ENCODE measurements at regions not wholly inside any gene's neighbourhood (a gene's known extent, or its start where the extent isn't known, plus 50 kb on each side); places are given as distances from the start of the nearest gene placed in this dataset.

DNA sequence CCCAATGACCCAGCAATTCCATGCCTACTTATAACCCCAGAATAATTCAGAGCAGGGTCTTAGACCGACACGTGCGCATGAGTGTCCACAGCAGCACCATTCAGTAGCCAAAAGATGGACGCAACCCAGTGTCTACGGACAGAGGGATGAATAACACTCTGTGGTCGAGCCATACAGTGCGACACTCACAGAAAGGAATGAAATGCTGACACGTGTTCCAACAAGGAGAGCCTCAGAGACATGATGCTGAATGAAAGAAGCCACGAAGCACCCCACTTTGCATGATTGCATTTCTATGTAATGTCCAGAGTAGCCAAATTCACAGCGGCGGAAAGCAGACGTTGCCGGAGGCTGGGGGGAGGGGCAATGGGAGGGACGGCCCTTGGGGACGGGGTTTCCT lies 134.4 kb downstream of the CTTN start:
- H3K27me3 Mint-ChIP-seq: peaks cover 4% of the 10 kb centered on the region
- no peak overlapping the region for H3K27ac Mint-ChIP-seq
- no peak for ATAC-seq
- no peak overlapping the region for H3K4me3 Mint-ChIP-seq
- no peaks in the 10 kb centered on the region for H3K36me3 Mint-ChIP-seq
- peaks cover 11% of the 10 kb centered on the region for H3K9me3 Mint-ChIP-seq
- no peaks in the 10 kb centered on the region for H3K4me1 Mint-ChIP-seq

DNA sequence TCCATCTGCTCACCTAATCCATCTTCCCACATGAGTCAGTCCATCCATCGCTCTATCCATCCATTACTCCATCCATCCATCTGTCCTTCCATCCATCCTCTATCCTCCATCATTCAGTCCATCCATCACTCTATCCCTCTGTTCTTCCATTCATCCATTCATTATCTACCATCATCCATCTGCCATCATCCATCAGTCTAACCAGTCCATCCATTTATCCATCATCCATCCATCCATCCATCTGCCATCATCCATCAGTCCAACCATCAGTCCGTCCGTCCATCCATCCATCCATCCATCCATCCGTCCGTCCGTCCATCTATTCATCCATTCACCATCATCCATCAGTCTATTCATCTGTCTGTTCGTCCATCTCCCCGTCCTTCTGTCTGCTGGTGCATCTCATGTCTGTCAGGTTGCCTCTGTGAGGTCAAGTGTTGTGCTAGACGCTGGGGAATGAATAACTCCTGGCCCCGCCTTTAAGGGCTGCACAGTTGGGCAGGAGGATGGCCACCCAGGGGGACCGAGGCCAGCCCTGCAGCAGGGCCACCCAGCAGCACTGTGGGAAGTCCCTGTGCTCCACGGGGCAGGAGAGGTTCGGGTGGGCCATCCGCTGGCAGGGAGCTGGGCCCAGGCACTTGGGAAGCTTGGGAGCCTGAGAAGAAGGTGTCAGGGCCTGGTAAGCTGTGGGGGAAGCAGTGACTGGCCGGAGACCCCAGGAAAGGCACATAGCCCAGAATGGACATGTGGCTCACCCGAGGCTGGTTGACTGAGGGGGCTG lies 137.1 kb downstream of the CTTN start:
- Mint-ChIP-seq H3K27ac (no peak overlapping the region), H3K27me3 (no peaks in the 10 kb centered on the region), H3K36me3 (no peaks in the 10 kb centered on the region), H3K4me1 (no peaks in the 10 kb centered on the region), H3K9me3 (peaks cover 11% of the 10 kb centered on the region), H3K4me3 (no peak overlapping the region)
- ATAC-seq: no peak

DNA sequence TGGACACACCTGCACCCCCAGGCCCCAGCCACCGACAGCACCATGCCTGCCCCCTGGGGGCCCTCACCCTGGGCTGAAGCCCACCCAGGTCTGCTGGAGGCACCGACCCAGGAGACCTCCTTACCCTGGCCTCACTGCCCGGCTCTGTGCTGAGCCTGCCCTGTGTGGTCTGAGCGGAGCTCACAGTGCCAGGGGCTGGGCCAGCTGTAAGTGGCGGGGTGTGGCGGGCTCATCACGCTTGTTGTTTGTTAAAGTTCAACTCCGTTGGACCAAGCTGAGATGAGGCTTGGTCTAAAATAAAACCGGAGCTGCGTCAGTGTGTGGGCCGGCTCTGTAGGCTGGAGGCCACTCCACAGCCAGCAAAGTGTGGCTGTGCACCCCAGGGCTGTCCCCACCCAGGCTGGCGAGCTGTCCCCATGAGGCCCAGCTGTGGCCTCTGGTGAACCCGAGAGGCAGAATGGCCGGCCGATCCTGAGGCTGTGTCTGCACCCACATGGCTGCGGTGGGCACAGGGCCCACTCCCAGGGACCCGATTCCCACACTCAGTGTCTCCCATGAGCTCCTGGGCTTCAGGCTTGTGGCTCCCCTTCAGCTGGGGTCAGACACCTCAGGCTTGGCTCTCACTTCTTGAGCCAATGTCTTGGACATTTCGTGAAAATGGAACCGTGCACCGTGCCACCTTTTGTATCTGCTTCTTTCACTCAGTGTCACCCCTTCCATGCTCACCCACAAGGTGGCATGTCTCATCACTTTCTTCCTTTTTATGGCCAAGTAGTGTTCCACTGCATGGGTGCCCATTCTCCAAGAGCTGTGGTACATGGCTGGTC lies 137.9 kb downstream of the CTTN start:
- no peak overlapping the region for H3K4me3 Mint-ChIP-seq
- H3K27me3 Mint-ChIP-seq: no peaks in the 10 kb centered on the region

DNA sequence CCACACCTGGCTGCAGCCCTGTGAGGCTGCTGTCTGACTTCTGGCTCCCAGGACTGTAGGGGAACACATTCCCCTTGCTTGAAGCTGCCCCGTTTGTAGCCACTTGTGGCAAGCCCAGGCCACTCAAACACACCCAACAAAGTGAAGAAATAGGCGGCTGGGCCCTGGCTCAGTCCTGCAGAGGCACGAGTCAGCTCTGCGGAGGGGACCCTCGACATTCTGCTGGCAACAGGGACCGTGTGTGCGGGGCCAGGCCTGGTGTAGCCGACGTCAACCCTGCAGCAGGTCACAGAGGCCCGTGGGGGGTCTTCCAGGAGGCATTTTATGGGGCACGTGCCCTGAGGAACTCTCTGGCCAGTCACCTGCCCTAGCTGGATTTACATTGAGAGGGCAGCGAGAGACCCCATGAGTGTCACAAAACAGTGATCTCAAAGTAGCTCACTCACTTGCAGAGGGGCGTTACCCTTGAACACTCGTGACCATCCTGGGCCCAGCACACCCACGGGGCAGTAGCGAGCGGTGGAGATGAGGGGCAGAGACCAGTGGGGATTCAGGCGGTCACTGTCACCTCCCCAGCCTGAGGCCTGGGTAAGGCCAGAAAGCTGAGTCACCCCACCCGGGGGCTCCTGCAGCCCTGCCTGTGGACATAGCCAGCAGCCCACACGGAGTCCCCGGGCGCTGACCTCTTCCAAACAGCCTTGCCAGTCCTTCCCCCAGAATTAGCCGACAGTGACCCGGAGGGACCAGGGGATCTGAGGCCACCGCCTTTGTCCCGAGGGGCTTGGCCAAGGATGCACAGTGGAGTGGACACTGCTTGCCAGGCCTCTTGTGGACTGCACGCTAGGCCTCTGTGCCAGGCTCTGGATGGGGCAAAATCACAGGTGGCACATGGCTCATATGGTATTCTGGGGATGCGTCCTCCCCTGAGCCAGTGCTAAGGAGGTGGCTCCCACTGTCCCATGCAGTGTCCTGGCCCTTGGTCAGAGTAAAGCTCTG lies 139.5 kb downstream of the CTTN start:
- H3K4me1 Mint-ChIP-seq: no peaks in the 10 kb centered on the region
- no peaks in the 10 kb centered on the region for H3K27me3 Mint-ChIP-seq

More for the DNA sequence above, 137.9 kb downstream of the CTTN start:
- no peak for ATAC-seq
- Mint-ChIP-seq H3K9me3 (peaks cover 11% of the 10 kb centered on the region), H3K36me3 (no peaks in the 10 kb centered on the region), H3K27ac (no peak overlapping the region), H3K4me1 (no peaks in the 10 kb centered on the region)

DNA sequence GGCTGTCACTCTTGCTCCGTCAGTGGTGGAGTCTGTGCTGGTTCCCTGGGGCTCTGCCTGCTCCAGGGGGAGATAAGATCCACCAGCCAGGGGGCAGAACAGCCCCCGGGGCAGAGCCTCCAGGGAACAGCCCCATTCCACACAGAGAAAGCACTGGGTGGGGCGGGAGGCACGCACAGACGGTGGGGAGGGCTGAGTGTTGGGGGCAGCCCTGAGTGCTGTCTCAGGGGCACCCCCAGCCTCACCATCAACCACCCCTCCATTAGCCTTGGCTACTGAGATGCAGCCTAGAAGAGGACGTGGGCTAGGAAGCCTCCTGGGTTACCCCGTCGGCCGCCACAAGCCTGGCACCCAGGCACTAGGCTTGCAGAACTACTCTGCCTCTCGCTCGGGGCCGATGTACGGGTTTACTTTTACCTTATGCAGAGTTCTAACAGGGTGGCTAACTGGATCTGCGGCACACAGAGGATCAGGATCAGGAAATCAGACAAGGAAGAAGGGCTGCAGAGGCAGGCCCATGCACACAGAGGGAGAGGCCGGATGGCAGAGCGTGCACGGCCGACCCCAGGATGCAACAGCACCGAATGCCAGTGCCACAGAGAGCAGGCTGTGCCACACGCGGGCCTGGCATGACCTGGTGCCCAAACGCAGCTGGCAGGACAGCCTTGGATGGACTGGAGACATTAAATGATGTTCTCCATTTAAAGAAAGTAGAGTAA lies 140.5 kb downstream of the CTTN start:
- Mint-ChIP-seq H3K4me3 (no peak overlapping the region), H3K36me3 (no peaks in the 10 kb centered on the region)

More for the DNA sequence above, 139.5 kb downstream of the CTTN start:
- no peak overlapping the region for H3K27ac Mint-ChIP-seq
- no peak for ATAC-seq
- H3K9me3 Mint-ChIP-seq: peaks cover 15% of the 10 kb centered on the region
- no peak overlapping the region for H3K4me3 Mint-ChIP-seq
- no peaks in the 10 kb centered on the region for H3K36me3 Mint-ChIP-seq

DNA sequence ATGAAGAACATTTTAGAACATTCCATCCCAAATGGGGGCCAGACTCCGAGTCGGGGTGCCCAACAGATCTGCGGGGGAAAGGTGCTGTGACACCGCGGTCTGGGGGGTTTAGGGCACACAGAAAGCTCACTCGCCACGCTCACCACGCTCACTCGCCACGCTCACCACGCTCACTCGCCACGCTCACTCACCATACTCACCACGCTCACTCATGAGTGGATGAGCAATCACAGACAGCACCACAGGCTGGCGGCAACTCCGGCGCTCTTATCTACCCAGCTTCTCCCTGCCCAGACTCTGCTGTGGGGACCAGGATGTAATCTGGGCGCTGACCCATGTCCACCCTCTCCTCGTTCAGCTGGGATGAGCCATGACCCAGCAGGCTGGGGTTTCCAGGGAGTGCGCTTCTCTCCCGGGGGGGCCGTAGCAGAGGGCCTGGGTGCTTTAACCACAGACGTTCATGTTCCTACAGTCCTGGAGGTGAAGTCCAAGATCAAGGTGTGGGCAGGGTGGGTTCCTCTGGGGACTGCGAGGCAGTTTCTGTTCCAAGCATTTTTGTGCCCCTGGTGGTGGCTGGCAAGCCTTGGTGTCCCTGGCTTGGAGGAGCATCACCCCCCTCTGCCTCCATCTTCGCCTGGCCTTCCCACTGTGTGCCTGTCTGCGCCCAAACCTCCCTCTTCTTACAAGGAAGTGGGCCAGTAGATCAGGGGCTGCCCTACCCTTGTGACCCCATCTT lies 141.2 kb downstream of the CTTN start:
- Mint-ChIP-seq H3K27ac (no peak overlapping the region), H3K9me3 (peaks cover 9% of the 10 kb centered on the region), H3K4me3 (no peak overlapping the region), H3K36me3 (no peaks in the 10 kb centered on the region), H3K27me3 (no peaks in the 10 kb centered on the region), H3K4me1 (no peaks in the 10 kb centered on the region)
- no peak for ATAC-seq

More for the DNA sequence above, 140.5 kb downstream of the CTTN start:
- Mint-ChIP-seq H3K4me1 (no peaks in the 10 kb centered on the region), H3K27me3 (no peaks in the 10 kb centered on the region), H3K27ac (no peak overlapping the region), H3K9me3 (peaks cover 11% of the 10 kb centered on the region)
- ATAC-seq: no peak

DNA sequence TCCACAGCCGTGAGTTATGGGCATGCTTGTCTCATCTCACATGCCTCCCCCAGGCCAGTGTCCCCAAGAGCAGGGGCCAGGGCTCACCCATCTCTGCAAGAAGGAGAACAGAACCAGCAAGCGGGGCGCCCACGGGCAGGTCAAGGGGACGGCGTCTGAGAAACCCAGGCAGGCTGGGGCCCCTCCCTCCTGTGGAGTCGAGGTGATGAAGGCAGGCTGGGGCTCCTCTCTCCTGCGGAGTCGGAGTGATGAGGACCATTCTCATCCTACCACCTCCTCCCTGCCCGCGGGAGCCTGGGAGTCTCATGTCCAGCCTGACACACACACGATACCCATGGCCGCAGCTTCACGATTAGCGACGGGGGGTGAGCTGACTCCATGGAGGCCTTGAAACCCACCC lies 141.9 kb downstream of the CTTN start:
- Mint-ChIP-seq H3K27ac (no peak overlapping the region), H3K36me3 (no peaks in the 10 kb centered on the region), H3K4me3 (no peak overlapping the region), H3K4me1 (no peaks in the 10 kb centered on the region), H3K27me3 (no peaks in the 10 kb centered on the region), H3K9me3 (peaks cover 7% of the 10 kb centered on the region)
- no peak for ATAC-seq

DNA sequence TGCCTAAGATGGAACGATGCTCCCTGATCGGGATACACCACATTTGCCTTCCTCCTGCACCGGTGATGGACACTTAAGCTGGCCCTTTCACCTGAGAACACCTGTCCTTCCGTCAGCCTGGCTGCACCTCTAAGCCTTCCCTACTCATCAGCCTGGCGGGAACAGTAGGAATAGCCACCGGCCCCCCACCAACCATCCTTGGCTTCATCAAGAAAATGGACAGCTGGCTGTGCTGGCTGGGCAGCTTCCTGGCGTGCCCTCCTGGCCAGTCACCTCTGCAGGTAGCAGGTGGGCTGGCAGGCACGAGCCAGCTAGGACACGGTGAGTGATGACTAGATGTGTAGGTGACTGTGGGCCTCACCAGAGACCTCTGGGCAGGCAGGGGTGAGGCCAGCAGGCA lies 142.8 kb downstream of the CTTN start:
- H3K27ac Mint-ChIP-seq: no peak overlapping the region
- no peak overlapping the region for H3K4me3 Mint-ChIP-seq
- H3K36me3 Mint-ChIP-seq: no peaks in the 10 kb centered on the region
- no peaks in the 10 kb centered on the region for H3K4me1 Mint-ChIP-seq
- no peak for ATAC-seq
- H3K27me3 Mint-ChIP-seq: peaks cover 10% of the 10 kb centered on the region
- H3K9me3 Mint-ChIP-seq: peaks cover 4% of the 10 kb centered on the region

DNA sequence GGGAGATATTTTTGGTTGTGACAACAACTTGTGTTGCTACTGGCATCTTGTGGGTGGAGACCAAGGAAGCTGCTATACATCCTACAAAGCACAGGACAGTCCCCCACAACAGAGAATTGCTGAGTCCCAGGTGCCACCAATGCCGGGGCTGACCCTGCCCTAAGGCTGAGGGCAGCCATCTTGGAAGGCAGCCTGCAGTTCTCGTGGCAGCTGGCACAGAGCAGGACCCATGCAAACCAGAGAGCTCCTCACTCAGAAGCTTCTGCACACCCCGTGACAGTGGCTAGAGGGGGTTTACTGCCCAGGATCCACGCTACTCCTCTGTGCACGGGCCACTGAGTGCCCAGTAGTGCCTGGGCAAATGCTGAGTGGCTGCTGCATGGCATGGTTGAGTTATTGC lies 143.4 kb downstream of the CTTN start:
- Mint-ChIP-seq H3K4me3 (no peak overlapping the region), H3K27me3 (peaks cover 15% of the 10 kb centered on the region), H3K9me3 (peaks cover 4% of the 10 kb centered on the region), H3K36me3 (no peaks in the 10 kb centered on the region), H3K27ac (no peak overlapping the region), H3K4me1 (no peaks in the 10 kb centered on the region)
- no peak for ATAC-seq

DNA sequence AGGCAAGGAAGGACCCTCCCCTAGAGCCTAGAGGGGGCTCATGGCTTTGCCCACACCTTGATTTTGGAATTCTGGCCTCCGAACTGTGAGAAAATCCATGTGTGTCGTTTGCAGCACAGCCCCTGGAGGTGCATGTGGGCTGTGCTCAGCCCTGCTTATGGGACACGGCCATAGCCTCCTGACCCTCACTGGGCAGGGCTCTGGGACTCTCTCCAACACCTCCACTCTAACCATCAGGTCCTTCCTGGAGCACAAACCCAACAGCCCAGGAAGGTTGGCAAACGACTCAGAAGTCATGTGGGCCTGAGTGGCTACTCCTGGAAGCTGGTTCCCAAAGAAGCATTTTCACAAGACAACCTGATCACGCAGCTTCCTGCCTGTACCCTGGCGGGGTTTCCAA lies 144.1 kb downstream of the CTTN start:
- H3K36me3 Mint-ChIP-seq: no peaks in the 10 kb centered on the region
- no peak overlapping the region for H3K4me3 Mint-ChIP-seq
- no peak overlapping the region for H3K27ac Mint-ChIP-seq
- ATAC-seq: no peak
- H3K4me1 Mint-ChIP-seq: no peaks in the 10 kb centered on the region
- H3K27me3 Mint-ChIP-seq: peaks cover 21% of the 10 kb centered on the region
- peaks cover 4% of the 10 kb centered on the region for H3K9me3 Mint-ChIP-seq

DNA sequence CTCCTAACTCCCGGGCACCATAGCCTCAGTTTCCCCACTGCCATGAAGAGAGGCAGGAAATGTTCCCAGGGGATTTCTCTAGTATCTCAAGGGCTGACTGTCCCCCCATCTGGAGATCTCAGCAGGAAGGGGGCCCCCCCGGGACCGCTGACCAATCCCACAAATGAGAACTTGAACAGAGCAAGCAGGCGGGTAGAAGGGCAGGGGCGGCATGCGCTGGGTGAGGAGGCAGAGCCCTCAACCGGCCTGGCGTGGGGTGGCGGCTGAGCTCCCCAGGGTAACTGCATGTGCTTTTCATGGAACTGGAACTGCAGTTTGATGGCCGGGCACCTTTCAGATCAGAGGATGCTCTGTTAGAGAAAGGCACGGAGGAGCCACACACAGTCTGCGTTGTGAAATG lies 144.5 kb downstream of the CTTN start:
- Mint-ChIP-seq H3K27me3 (peaks cover 21% of the 10 kb centered on the region), H3K36me3 (no peaks in the 10 kb centered on the region), H3K9me3 (peaks cover 4% of the 10 kb centered on the region), H3K27ac (no peak overlapping the region), H3K4me3 (no peak overlapping the region), H3K4me1 (no peaks in the 10 kb centered on the region)
- no peak for ATAC-seq

DNA sequence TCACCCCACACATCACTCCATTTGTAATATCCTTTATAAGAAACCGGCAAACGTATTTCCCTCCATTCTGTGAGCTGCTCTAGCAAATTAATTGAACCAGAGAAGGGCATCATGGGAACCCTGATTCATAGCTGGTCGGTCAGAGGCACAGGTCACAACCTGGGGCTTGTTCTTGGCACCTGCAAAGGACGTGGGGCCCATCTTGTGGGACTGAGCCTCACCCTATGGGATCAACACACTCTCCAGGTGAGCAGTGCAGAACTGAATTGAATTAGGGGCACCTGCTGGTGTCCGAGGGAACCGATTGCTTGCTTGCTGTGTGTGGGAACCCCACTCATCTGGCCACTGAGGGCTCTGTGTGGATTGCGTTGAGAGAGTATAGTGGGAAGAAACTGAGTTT lies 145.3 kb downstream of the CTTN start:
- H3K4me1 Mint-ChIP-seq: no peaks in the 10 kb centered on the region
- peaks cover 4% of the 10 kb centered on the region for H3K9me3 Mint-ChIP-seq
- ATAC-seq: no peak
- no peaks in the 10 kb centered on the region for H3K36me3 Mint-ChIP-seq
- no peak overlapping the region for H3K27ac Mint-ChIP-seq
- peaks cover 29% of the 10 kb centered on the region for H3K27me3 Mint-ChIP-seq
- H3K4me3 Mint-ChIP-seq: no peak overlapping the region

DNA sequence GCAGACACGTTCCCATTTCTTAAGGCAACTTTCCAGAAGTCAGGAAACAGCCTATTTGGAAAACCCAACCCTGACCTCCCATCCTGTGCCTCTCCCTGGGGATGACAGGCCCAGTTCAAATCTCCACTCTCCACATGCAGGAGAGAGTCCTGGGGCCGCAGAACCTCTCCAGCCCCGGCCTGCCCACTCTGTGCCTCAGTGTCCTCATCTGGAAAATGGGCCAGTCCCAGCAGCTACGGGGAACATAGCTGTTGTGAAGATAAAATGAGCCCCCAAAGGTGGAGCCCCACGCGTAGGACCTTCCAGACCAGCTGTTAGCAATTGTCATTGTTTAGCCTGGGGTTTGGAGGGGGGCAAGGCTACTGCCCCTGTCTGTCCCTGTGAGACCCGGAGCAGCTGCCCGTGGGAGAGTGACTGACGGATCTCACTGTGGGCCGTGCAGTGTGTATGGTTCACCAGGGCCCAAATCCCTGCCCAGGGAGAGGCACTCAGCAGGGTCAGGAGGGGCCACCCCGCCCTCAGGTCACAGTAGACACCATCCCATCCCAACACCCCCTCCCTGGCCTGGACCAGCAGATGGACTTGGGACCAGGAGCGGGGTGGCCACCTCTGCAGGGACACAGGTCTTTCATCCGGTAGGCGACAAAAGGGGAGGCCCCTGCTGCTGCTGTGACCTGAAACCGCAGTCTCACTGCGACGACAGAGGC lies 145.9 kb downstream of the CTTN start:
- H3K4me3 Mint-ChIP-seq: no peak overlapping the region
- H3K4me1 Mint-ChIP-seq: no peaks in the 10 kb centered on the region
- H3K9me3 Mint-ChIP-seq: peaks cover 4% of the 10 kb centered on the region
- peaks cover 30% of the 10 kb centered on the region for H3K27me3 Mint-ChIP-seq
- no peak overlapping the region for H3K27ac Mint-ChIP-seq
- no peaks in the 10 kb centered on the region for H3K36me3 Mint-ChIP-seq
- no peak for ATAC-seq

Data from stimulated activated memory B cell treated with anti-CD40 and anti-IgM and Interleukin-4, amounts not matched to agents 10 μg/mL and 1 μg/mL and 100 μg/mL, for 72 hours (primary cell).